Osteocyte (in vitro differentiated cells): ENCODE measurements at regions not wholly inside any gene's neighbourhood (a gene's known extent, or its start where the extent isn't known, plus 50 kb on each side); places are given as distances from the start of the nearest gene placed in this dataset.

Source experiments
- DNase-seq: peaks from one replicate; pipeline ENCODE4 v3.0.0; 2021; ENCODE audit warnings: mixed read lengths; ENCODE audit not compliant: unreplicated experiment; ENCODE audit errors: extremely low spot score
- H3K27ac Mint-ChIP-seq: one replicate; pipeline ENCODE4 v1.8.0; 2021; ENCODE audit warnings: mild to moderate bottlenecking, mixed read lengths; ENCODE audit not compliant: unreplicated experiment
- H3K27me3 Mint-ChIP-seq: one replicate; pipeline ENCODE4 v1.8.0; 2021; ENCODE audit warnings: mixed read lengths; ENCODE audit not compliant: unreplicated experiment
- H3K36me3 Mint-ChIP-seq: one replicate; pipeline ENCODE4 v1.8.0; 2021; ENCODE audit warnings: mixed read lengths; ENCODE audit not compliant: unreplicated experiment
- H3K4me1 Mint-ChIP-seq: one replicate; pipeline ENCODE4 v1.8.0; 2021; ENCODE audit warnings: mixed read lengths; ENCODE audit not compliant: unreplicated experiment
- H3K4me3 Mint-ChIP-seq: one replicate; pipeline ENCODE4 v1.8.0; 2021; ENCODE audit warnings: mild to moderate bottlenecking, moderate library complexity, mixed read lengths; ENCODE audit not compliant: unreplicated experiment
- H3K9me3 Mint-ChIP-seq: one replicate; pipeline ENCODE4 v1.8.0; 2021; ENCODE audit warnings: mixed read lengths; ENCODE audit not compliant: unreplicated experiment
- CTCF ChIP-seq: fragments of 200-600 bp; sonication (generic); IDR thresholded peaks from 2 replicates; pipeline ENCODE4 v1.5.0; 2021; ENCODE audit warnings: antibody characterized with exemption, mild to moderate bottlenecking, moderate library complexity

- no peaks in the 10 kb centered on the region for H3K4me1 Mint-ChIP-seq
- no peak overlapping the region for H3K27ac Mint-ChIP-seq
- no peak for TF ChIP-seq CTCF
- no peak for DNase-seq
- H3K9me3 Mint-ChIP-seq, result peaks cover 38% of the 10 kb centered on the region
- no peak overlapping the region for H3K4me3 Mint-ChIP-seq
- no peaks in the 10 kb centered on the region for H3K36me3 Mint-ChIP-seq
- H3K27me3 Mint-ChIP-seq, result no peaks in the 10 kb centered on the region
Measured at GRCh38 chr1:14323568-14324247, 274.8 kb upstream of the KAZN start.

- no peaks in the 10 kb centered on the region for H3K4me1 Mint-ChIP-seq
- no peak overlapping the region for H3K27ac Mint-ChIP-seq
- no peak for DNase-seq
- no peaks in the 10 kb centered on the region for H3K27me3 Mint-ChIP-seq
- no peaks in the 10 kb centered on the region for H3K36me3 Mint-ChIP-seq
- TF ChIP-seq CTCF, result no peak
- no peak overlapping the region for H3K4me3 Mint-ChIP-seq
- peaks cover 38% of the 10 kb centered on the region for H3K9me3 Mint-ChIP-seq
Measured at GRCh38 chr1:14324248-14324630, 274.2 kb upstream of the KAZN start.

GRCh38 chr1:14326857-14327256, 271.6 kb upstream of the KAZN start:
- Mint-ChIP-seq H3K27me3 (no peaks in the 10 kb centered on the region), H3K4me1 (no peaks in the 10 kb centered on the region), H3K36me3 (no peaks in the 10 kb centered on the region), H3K9me3 (peaks cover 40% of the 10 kb centered on the region), H3K27ac (no peak overlapping the region), H3K4me3 (no peak overlapping the region)
- no peak for TF ChIP-seq CTCF
- no peak for DNase-seq

- Mint-ChIP-seq H3K4me3 (no peak overlapping the region), H3K27ac (no peak overlapping the region), H3K36me3 (no peaks in the 10 kb centered on the region), H3K4me1 (no peaks in the 10 kb centered on the region), H3K9me3 (peaks cover 39% of the 10 kb centered on the region), H3K27me3 (no peaks in the 10 kb centered on the region)
- no peak for TF ChIP-seq CTCF
- DNase-seq, result no peak
Measured at GRCh38 chr1:14328685-14329084, 269.8 kb upstream of the KAZN start.

- Mint-ChIP-seq H3K9me3 (peaks cover 32% of the 10 kb centered on the region), H3K36me3 (no peaks in the 10 kb centered on the region), H3K4me3 (no peak overlapping the region), H3K4me1 (no peaks in the 10 kb centered on the region), H3K27ac (no peak overlapping the region), H3K27me3 (no peaks in the 10 kb centered on the region)
- no peak for DNase-seq
- no peak for TF ChIP-seq CTCF
Measured at GRCh38 chr1:14332158-14332557, 266.3 kb upstream of the KAZN start.
